ENCODE measurements at regions not wholly inside any gene's neighbourhood (a gene's known extent, or its start where the extent isn't known, plus 50 kb on each side); places are given as distances from the start of the nearest gene placed in this dataset.
"Not testable (repeated sequence)": the region's sequence is repeated elsewhere in the genome, so short reads cannot be mapped to it uniquely, and the experiment has no call there.

GRCh38 chr1:199095628-199096027 is 456.8 kb downstream of the PTPRC start:
- H3K27ac Mint-ChIP-seq, result peak overlapping the region; percentile 12
- not testable (repeated sequence) for ATAC-seq (replicated peaks in 1 of 2); H3K27me3 Mint-ChIP-seq (ENCODE audit: low read depth); H3K4me1 Mint-ChIP-seq (ENCODE audit: low read depth); DNase-seq; H3K9me3 Mint-ChIP-seq; H3K36me3 Mint-ChIP-seq (ENCODE audit: insufficient read depth in 2 of 2); H3K4me3 Mint-ChIP-seq

- no peak for DNase-seq
Measured at GRCh38 chr1:199096591-199096990, 457.8 kb downstream of the PTPRC start.

DNA sequence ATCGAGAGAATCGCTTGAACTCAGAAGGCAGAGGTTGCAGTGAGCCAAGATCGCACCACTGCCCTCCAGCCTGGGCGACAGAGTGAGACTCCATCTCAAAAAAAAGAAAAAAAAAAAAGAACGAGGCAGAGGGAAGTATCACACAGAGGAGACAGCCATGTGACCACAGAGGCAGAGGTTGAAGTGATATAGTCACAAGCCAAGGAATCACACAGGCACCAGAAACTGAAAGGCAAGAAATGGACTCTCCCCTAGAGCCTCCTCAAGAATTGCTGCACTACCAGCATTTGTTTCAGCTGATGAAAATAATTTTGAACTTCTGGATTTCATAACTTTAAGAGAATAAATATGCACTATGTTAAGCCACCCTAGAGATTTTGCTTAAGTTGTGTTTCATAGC is 459.6 kb downstream of the PTPRC start:
- peaks cover 13% of the 10 kb centered on the region for H3K4me1 Mint-ChIP-seq (ENCODE audit: low read depth)
- ATAC-seq (replicated peaks in 1 of 2) (no peak), DNase-seq (no peak)
- H3K27me3 Mint-ChIP-seq (ENCODE audit: low read depth), result no peaks in the 10 kb centered on the region
- H3K9me3 Mint-ChIP-seq, result peaks cover 0 to 3% of the 10 kb centered on the region in 2 donors
- H3K27ac Mint-ChIP-seq, result no peak overlapping the region
- H3K36me3 Mint-ChIP-seq (ENCODE audit: insufficient read depth in 2 of 2), result no peaks in the 10 kb centered on the region
- no peak overlapping the region for H3K4me3 Mint-ChIP-seq

More at GRCh38 chr1:199096591-199096990, 457.8 kb downstream of the PTPRC start:
- H3K9me3 Mint-ChIP-seq, result peaks cover 2 to 4% of the 10 kb centered on the region in 2 donors
- no peak overlapping the region for H3K27ac Mint-ChIP-seq
- ATAC-seq (replicated peaks in 1 of 2), result no peak
- no peaks in the 10 kb centered on the region for H3K27me3 Mint-ChIP-seq (ENCODE audit: low read depth)
- H3K36me3 Mint-ChIP-seq (ENCODE audit: insufficient read depth in 2 of 2), result peaks cover 0 to 1% of the 10 kb centered on the region in 2 donors
- no peak overlapping the region for H3K4me3 Mint-ChIP-seq
- H3K4me1 Mint-ChIP-seq (ENCODE audit: low read depth), result peaks cover 6% of the 10 kb centered on the region

GRCh38 chr1:199101139-199101538 is 462.3 kb downstream of the PTPRC start:
- Mint-ChIP-seq H3K4me1 (ENCODE audit: low read depth) (peaks cover 13% of the 10 kb centered on the region), H3K36me3 (ENCODE audit: insufficient read depth in 2 of 2) (peaks cover 0 to 5% of the 10 kb centered on the region in 2 donors), H3K27ac (no peak overlapping the region), H3K9me3 (peaks cover 3 to 9% of the 10 kb centered on the region in 2 donors), H3K4me3 (no peak overlapping the region), H3K27me3 (ENCODE audit: low read depth) (no peaks in the 10 kb centered on the region)
- DNase-seq, result no peak
- no peak for ATAC-seq (replicated peaks in 1 of 2)

GRCh38 chr1:199101635-199102034 is 462.8 kb downstream of the PTPRC start:
- ATAC-seq (replicated peaks in 1 of 2), result no peak
- Mint-ChIP-seq H3K27me3 (ENCODE audit: low read depth) (no peaks in the 10 kb centered on the region), H3K36me3 (ENCODE audit: insufficient read depth in 2 of 2) (peaks cover 0 to 9% of the 10 kb centered on the region in 2 donors), H3K4me3 (no peak overlapping the region), H3K27ac (no peak overlapping the region), H3K9me3 (peaks cover 3 to 10% of the 10 kb centered on the region in 2 donors), H3K4me1 (ENCODE audit: low read depth) (peaks cover 13% of the 10 kb centered on the region)
- DNase-seq, result no peak

DNA sequence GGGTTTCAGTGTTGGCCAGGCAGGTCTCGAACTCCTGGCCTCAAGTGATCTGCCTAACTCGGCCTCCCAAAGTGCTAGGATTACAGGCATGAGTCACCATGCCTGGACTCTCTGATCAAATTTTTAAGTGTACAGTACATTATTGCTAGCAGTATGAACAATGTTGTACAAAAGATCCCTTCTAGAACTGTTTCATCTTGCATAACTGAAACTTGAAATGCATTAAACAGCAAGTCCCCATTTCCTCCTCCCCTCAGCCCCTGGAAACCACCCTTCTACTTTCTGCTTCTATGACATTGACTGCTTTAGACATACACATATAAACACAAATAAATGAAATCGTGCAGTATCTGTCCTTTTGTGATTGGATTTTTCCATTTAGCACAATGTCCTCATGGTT is 463.4 kb downstream of the PTPRC start:
- no peak overlapping the region for H3K27ac Mint-ChIP-seq
- H3K27me3 Mint-ChIP-seq (ENCODE audit: low read depth), result no peaks in the 10 kb centered on the region
- DNase-seq, result peak in 1 of 2 donors; percentile 3
- H3K4me3 Mint-ChIP-seq, result no peak overlapping the region
- peaks cover 0 to 13% of the 10 kb centered on the region in 2 donors for H3K36me3 Mint-ChIP-seq (ENCODE audit: insufficient read depth in 2 of 2)
- peak; percentile 45 to 62 for ATAC-seq (replicated peaks in 1 of 2)
- peaks cover 3 to 9% of the 10 kb centered on the region in 2 donors for H3K9me3 Mint-ChIP-seq
- peaks cover 13% of the 10 kb centered on the region for H3K4me1 Mint-ChIP-seq (ENCODE audit: low read depth)

- Mint-ChIP-seq H3K9me3 (peaks cover 3 to 9% of the 10 kb centered on the region in 2 donors), H3K27ac (no peak overlapping the region), H3K4me1 (ENCODE audit: low read depth) (no peaks in the 10 kb centered on the region), H3K27me3 (ENCODE audit: low read depth) (no peaks in the 10 kb centered on the region), H3K4me3 (no peak overlapping the region), H3K36me3 (ENCODE audit: insufficient read depth in 2 of 2) (peaks cover 0 to 17% of the 10 kb centered on the region in 2 donors)
- ATAC-seq (replicated peaks in 1 of 2), result no peak
- DNase-seq, result no peak
Measured at GRCh38 chr1:199109160-199109559, 470.3 kb downstream of the PTPRC start.

DNA sequence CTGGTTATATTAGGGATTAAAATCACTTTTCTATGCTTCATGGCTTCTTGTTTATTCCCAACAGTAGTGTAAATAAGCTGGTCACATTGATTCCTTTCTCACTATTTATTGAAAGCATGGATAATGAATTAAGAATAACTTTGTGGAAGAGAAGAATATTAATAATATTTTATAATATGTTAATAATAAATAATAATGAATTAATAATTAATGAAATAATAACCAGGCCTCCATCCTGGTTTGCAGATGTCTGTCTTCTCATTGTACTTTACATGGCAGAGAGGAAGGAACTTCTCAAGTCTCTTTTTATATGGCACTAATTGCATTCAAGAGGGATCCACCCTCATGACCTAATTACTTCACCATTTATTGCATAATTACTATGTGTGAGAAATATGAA is 473.5 kb downstream of the PTPRC start:
- no peaks in the 10 kb centered on the region for H3K4me1 Mint-ChIP-seq (ENCODE audit: low read depth)
- peaks cover 0 to 4% of the 10 kb centered on the region in 2 donors for H3K36me3 Mint-ChIP-seq (ENCODE audit: insufficient read depth in 2 of 2)
- no peak overlapping the region for H3K4me3 Mint-ChIP-seq
- no peak overlapping the region for H3K27ac Mint-ChIP-seq
- no peaks in the 10 kb centered on the region for H3K27me3 Mint-ChIP-seq (ENCODE audit: low read depth)
- no peak for ATAC-seq (replicated peaks in 1 of 2)
- peaks cover 0 to 2% of the 10 kb centered on the region in 2 donors for H3K9me3 Mint-ChIP-seq
- no peak for DNase-seq

- peaks cover 0 to 2% of the 10 kb centered on the region in 2 donors for H3K36me3 Mint-ChIP-seq (ENCODE audit: insufficient read depth in 2 of 2)
- H3K27ac Mint-ChIP-seq, result peak overlapping the region; percentile 35
- DNase-seq (peak; percentile 67 to 73), ATAC-seq (replicated peaks in 1 of 2) (peak; percentile 52 to 73)
- H3K27me3 Mint-ChIP-seq (ENCODE audit: low read depth), result no peaks in the 10 kb centered on the region
- peaks cover 0 to 2% of the 10 kb centered on the region in 2 donors for H3K9me3 Mint-ChIP-seq
- no peak overlapping the region for H3K4me3 Mint-ChIP-seq
- no peaks in the 10 kb centered on the region for H3K4me1 Mint-ChIP-seq (ENCODE audit: low read depth)
Measured at GRCh38 chr1:199113265-199113869, 474.5 kb downstream of the PTPRC start.

DNA sequence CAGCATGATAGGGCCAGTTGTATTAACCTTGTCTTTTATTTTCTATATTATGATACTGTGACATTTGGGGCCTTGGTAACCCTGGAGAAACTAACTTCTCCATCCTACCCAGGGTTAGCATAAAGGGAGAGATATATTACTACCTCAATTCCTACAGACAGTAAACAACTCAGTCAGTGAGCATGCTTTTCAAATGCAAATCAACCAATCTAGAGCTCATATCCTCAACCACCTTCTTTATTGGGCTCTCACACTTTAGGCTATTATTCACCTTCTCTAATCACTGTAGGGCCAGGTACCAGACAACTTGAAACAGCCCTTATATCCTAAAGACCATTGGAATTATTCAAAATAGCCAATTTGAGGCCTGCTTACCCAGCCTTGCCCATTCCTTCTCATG is 477.6 kb downstream of the PTPRC start:
- no peak overlapping the region for H3K27ac Mint-ChIP-seq
- H3K27me3 Mint-ChIP-seq (ENCODE audit: low read depth), result no peaks in the 10 kb centered on the region
- DNase-seq (no peak), ATAC-seq (replicated peaks in 1 of 2) (no peak)
- no peaks in the 10 kb centered on the region for H3K9me3 Mint-ChIP-seq
- H3K4me1 Mint-ChIP-seq (ENCODE audit: low read depth), result peaks cover 4% of the 10 kb centered on the region
- no peak overlapping the region for H3K4me3 Mint-ChIP-seq
- no peaks in the 10 kb centered on the region for H3K36me3 Mint-ChIP-seq (ENCODE audit: insufficient read depth in 2 of 2)

- peaks cover 20% of the 10 kb centered on the region for H3K4me1 Mint-ChIP-seq (ENCODE audit: low read depth)
- no peaks in the 10 kb centered on the region for H3K9me3 Mint-ChIP-seq
- no peak overlapping the region for H3K4me3 Mint-ChIP-seq
- ATAC-seq (replicated peaks in 1 of 2) (no peak), DNase-seq (no peak)
- H3K27ac Mint-ChIP-seq, result no peak overlapping the region
- H3K27me3 Mint-ChIP-seq (ENCODE audit: low read depth), result no peaks in the 10 kb centered on the region
- H3K36me3 Mint-ChIP-seq (ENCODE audit: insufficient read depth in 2 of 2), result no peaks in the 10 kb centered on the region
Measured at GRCh38 chr1:199121047-199121446, 482.2 kb downstream of the PTPRC start.

- H3K27ac Mint-ChIP-seq, result no peak overlapping the region
- H3K4me1 Mint-ChIP-seq (ENCODE audit: low read depth), result peaks cover 20% of the 10 kb centered on the region
- no peak for ATAC-seq (replicated peaks in 1 of 2)
Measured at GRCh38 chr1:199122085-199122484, 483.2 kb downstream of the PTPRC start.

DNA sequence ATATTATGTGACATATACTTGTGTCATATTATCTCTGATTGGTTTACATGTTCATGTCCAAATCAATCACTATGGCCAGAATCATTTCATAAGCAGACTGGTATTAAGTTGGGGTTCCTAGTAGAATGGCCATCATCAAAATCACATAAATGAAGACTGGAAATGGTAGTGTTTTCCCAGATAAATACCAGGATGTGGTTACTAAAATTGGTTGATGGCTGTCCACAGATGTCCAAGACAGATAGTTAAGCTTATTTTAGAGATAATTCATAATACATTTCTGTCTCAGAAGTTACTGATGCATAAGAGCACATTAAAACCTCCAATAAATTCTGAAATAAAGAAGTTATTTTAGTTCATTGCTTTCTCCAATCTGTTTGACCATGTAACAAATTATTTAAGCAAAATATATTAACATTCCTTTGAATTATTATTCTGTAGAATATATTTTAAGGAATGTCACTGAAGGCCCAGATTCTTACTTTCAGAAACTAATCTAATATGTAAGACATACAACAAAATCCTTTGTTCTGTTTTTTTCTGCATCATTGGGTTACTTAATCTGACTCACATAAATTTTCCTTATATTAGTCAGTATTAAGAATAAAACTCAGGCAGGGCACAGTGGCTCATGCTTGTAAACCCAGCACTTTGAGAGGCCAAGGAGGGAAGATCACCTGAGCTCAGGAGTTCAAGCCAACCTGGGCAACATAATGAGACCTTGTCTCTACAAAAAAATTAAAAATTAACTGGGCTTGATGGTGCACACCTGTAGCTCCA is 483.9 kb downstream of the PTPRC start:
- DNase-seq, result no peak
- H3K36me3 Mint-ChIP-seq (ENCODE audit: insufficient read depth in 2 of 2), result no peaks in the 10 kb centered on the region
- H3K9me3 Mint-ChIP-seq, result no peaks in the 10 kb centered on the region
- peaks cover 20% of the 10 kb centered on the region for H3K4me1 Mint-ChIP-seq (ENCODE audit: low read depth)
- no peak overlapping the region for H3K4me3 Mint-ChIP-seq
- ATAC-seq (replicated peaks in 1 of 2), result no peak
- H3K27ac Mint-ChIP-seq, result no peak overlapping the region
- no peaks in the 10 kb centered on the region for H3K27me3 Mint-ChIP-seq (ENCODE audit: low read depth)

More at GRCh38 chr1:199122085-199122484, 483.2 kb downstream of the PTPRC start:
- DNase-seq, result no peak
- Mint-ChIP-seq H3K4me3 (no peak overlapping the region), H3K36me3 (ENCODE audit: insufficient read depth in 2 of 2) (no peaks in the 10 kb centered on the region), H3K27me3 (ENCODE audit: low read depth) (no peaks in the 10 kb centered on the region), H3K9me3 (no peaks in the 10 kb centered on the region)
